Choroid plexus epithelial cell (primary cell): ENCODE measurements at regions not wholly inside any gene's neighbourhood (a gene's known extent, or its start where the extent isn't known, plus 50 kb on each side); places are given as distances from the start of the nearest gene placed in this dataset.

Experiments used
- DNase-seq: peaks from one replicate; pipeline ENCODE4 v3.0.0-alpha.2; 2010; ENCODE audit warnings: low read depth
- H3K4me3 ChIP-seq: 2 replicates; pipeline ENCODE4 v1.5.1; 2011; ENCODE audit warnings: low read depth, mild to moderate bottlenecking, control low read depth, low read length, moderate library complexity
- TF ChIP-seq, protein P1 (sequence below): conservative IDR thresholded peaks from 2 replicates; pipeline ENCODE4 v1.5.1; 2011; ENCODE audit warnings: low read depth, mild to moderate bottlenecking, control low read depth, inconsistent platforms, low read length, moderate library complexity

DNA sequence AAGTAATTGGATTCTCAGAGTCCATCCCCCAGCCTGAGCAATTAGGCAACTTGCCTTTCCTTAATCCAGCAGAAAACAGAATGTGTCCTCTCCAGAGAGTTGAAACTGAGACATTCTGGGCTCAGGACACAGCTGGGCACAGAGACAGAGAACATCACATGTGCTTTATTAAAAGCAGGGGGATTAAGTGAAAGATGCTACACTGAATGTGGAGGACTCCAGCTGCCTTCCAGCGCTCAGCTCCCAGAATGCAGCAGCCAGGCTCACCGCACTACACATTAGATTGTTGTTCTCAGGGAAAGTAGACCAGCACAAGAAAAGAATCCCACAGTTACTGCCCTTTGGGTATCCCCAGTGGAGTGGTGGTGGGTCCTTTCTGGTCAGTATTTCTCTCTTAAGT lies 141.6 kb upstream of the IL12B start:
- TF ChIP-seq, protein P1, sequence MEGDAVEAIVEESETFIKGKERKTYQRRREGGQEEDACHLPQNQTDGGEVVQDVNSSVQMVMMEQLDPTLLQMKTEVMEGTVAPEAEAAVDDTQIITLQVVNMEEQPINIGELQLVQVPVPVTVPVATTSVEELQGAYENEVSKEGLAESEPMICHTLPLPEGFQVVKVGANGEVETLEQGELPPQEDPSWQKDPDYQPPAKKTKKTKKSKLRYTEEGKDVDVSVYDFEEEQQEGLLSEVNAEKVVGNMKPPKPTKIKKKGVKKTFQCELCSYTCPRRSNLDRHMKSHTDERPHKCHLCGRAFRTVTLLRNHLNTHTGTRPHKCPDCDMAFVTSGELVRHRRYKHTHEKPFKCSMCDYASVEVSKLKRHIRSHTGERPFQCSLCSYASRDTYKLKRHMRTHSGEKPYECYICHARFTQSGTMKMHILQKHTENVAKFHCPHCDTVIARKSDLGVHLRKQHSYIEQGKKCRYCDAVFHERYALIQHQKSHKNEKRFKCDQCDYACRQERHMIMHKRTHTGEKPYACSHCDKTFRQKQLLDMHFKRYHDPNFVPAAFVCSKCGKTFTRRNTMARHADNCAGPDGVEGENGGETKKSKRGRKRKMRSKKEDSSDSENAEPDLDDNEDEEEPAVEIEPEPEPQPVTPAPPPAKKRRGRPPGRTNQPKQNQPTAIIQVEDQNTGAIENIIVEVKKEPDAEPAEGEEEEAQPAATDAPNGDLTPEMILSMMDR: no peak
- H3K4me3 ChIP-seq: no peak overlapping the region
- no peak for DNase-seq

DNA sequence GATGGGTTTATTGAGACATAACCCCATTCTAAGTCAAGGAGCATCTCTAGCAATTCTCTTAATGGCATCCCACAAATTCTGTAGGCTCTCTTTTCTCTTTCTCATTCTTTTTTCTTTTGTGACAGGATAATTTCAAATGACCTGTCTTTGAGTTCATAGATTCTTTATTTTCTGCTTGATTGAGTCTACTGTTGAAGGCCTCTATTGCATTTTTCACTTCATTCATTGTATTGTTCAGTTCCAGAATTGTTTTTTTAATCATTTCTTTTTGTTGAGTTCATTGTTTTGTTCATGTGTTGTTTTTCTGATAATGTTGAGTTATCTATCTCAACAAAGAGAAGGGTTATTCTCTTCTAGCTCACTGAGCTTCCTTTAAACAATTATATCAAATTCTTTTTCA lies 144.7 kb upstream of the IL12B start:
- DNase-seq: no peak
- no peak overlapping the region for H3K4me3 ChIP-seq
- TF ChIP-seq, protein P1: no peak

DNA sequence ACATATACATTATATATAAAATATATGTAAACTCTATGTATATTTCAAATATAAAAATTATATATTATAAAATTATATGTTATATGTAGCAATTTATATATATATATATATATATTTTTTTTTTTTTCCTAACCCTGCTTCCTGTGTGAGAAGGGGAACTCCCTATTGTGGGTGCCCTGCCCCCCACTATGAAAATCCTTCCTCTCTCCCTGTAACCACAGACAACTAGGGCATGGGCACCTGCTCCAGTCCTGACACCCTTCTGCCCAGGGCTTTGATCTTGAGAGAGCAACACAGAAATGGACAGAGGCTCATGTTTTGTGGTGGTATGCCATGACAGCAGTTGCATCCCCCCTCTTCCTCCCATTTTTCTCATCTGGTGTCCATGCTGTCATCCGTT lies 148.7 kb upstream of the IL12B start:
- no peak overlapping the region for H3K4me3 ChIP-seq
- TF ChIP-seq, protein P1: no peak

DNA sequence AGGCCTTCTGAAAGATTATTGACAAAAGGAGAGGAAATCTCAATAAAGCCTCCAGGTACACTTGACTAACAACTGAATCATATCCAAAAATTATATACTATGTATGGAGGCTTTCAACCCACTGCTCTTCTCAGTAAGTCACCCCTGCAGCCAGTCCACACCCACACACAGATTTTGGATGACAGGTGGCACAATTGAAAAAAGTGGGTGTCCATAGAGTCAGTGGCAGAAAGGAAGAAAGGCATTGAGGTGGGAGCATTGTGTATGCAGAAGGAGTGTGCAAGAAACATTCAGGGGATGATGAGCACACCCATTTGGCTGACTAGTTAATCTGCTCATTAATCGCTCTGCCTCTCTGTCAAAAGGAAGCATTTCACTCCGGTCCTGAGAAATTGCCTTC lies 150.6 kb upstream of the IL12B start:
- no peak for DNase-seq
- no peak overlapping the region for H3K4me3 ChIP-seq
- TF ChIP-seq, protein P1: no peak

More for the DNA sequence above, 148.7 kb upstream of the IL12B start:
- no peak for DNase-seq

DNA sequence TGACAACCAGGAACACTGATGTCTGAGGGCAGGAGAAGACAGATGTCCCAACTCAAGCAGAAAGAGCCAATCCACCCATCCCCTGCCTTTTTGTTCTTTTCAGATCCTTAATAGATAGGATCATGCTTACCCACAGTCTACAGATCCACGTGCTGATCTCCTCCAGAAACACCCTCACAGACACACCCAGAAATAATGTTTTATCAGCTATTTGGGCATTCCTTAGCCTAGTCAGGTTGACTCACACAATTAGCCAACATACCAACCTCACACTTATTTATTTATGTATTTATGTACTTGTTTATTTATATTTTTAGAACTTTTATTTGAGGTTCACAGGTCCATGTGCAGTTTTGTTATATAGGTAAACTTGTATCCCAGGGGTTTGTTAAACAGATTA lies 151.5 kb upstream of the IL12B start:
- H3K4me3 ChIP-seq: no peak overlapping the region
- no peak for DNase-seq
- TF ChIP-seq, protein P1: no peak

DNA sequence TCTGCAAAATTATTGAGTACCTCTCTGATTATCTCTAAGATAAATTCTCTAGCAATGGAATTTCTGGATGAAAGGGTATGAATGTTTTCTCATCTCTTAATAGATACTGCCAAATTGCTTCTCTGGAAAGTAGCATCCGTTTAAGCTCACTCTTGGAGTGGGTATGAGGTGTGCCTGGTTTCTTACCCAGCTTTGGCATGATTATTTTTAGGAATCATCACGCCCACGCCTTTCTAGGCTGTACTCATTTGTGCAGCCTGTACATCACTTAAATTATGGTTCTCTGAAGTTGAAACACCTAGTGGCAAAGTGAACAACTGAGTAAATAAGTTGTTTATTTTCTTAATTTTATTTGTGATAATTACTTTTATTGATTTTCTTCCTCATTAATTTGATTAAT lies 156.5 kb upstream of the IL12B start:
- TF ChIP-seq, protein P1: no peak
- DNase-seq: no peak
- no peak overlapping the region for H3K4me3 ChIP-seq

DNA sequence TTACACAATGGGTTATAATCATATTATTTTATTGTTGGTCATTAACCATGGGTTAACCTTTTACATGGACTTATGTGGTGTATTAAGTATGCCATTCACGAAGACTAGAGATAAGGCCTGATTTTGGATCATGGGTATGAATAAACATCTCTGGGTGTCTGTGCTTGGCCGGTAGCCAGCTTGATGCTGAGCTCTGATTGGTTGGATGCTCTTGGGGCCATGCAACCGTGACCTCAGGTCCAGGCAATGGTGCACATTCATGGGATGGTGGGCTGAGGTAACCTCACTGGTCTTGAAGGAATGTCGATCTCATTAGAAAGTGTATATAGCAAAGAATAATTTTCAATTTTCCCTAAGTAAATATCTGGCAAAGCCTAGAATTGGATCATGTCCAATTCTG lies 158.2 kb upstream of the IL12B start:
- H3K4me3 ChIP-seq: no peak overlapping the region
- TF ChIP-seq, protein P1: no peak
- no peak for DNase-seq
